ENCODE measurements at regions not wholly inside any gene's neighbourhood (a gene's known extent, or its start where the extent isn't known, plus 50 kb on each side); places are given as distances from the start of the nearest gene placed in this dataset.

DNA sequence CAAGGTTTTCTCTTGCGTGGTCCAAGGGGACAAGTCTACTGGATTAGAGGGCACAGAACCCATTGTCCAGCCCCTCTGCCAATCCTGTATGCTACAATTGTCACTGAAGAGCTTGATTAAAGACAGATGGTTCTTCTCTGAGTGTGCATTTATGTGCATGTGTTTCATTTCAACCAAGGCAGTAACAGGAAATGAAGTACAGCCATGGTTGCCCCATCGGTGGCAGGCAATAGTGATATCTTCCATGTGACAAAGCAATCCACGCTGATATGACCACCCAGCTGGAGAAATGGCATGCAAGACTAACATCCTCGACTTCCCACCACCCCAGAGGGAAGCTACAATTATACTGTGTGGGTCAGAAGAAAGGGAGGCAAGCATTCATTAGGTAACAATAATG, 85.5 kb downstream of the UNC5CL start:
- Histone ChIP-seq H3K4me1 (ENCODE audit: control insufficient read depth, extremely low read depth, insufficient read depth, low read length) (peaks cover 49% of the 10 kb centered on the region), H4K20me1 (ENCODE audit: control insufficient read depth, extremely low read depth, insufficient read depth, low read length) (no peaks in the 10 kb centered on the region), H3K36me3 (ENCODE audit: control insufficient read depth in 2 of 2, extremely low read depth in 1 of 2, insufficient read depth in 2 of 2, low read length in 2 of 2) (no peaks in the 10 kb centered on the region), H3K4me3 (ENCODE audit: control insufficient read depth in 2 of 3, extremely low read depth in 1 of 3, insufficient read depth in 2 of 3, low read depth in 1 of 3, low read length in 3 of 3) (no peak overlapping the region), H3K4me2 (ENCODE audit: control insufficient read depth, extremely low read depth, insufficient read depth, low read depth, low read length) (no peak overlapping the region), H3K9me1 (ENCODE audit: control insufficient read depth, extremely low read depth, insufficient read depth, low read length) (no peaks in the 10 kb centered on the region), H2AFZ (ENCODE audit: control insufficient read depth, low read length) (no peak overlapping the region), H3K27me3 (ENCODE audit: control insufficient read depth, extremely low read depth, insufficient read depth, low read length) (no peaks in the 10 kb centered on the region), H3K27ac (ENCODE audit: control insufficient read depth, insufficient read depth, low read length) (no peak overlapping the region), H3K9me3 (ENCODE audit: control insufficient read depth, low read depth, low read length) (no peaks in the 10 kb centered on the region), H3K9ac (ENCODE audit: control insufficient read depth, extremely low read depth, insufficient read depth, low read length) (no peak overlapping the region), H3K79me2 (ENCODE audit: control insufficient read depth, insufficient read depth, low read length) (no peaks in the 10 kb centered on the region)
- TF ChIP-seq, protein P1, sequence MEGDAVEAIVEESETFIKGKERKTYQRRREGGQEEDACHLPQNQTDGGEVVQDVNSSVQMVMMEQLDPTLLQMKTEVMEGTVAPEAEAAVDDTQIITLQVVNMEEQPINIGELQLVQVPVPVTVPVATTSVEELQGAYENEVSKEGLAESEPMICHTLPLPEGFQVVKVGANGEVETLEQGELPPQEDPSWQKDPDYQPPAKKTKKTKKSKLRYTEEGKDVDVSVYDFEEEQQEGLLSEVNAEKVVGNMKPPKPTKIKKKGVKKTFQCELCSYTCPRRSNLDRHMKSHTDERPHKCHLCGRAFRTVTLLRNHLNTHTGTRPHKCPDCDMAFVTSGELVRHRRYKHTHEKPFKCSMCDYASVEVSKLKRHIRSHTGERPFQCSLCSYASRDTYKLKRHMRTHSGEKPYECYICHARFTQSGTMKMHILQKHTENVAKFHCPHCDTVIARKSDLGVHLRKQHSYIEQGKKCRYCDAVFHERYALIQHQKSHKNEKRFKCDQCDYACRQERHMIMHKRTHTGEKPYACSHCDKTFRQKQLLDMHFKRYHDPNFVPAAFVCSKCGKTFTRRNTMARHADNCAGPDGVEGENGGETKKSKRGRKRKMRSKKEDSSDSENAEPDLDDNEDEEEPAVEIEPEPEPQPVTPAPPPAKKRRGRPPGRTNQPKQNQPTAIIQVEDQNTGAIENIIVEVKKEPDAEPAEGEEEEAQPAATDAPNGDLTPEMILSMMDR (optimal IDR thresholded peaks at IDR 0.05 in 1 of 3, IDR thresholded peaks at IDR 0.05 in 1 of 3, conservative IDR thresholded peaks at IDR 0.05 in 1 of 3; ENCODE audit: extremely low read depth in 1 of 3, insufficient read depth in 2 of 3, low read length in 3 of 3) = no peak
- no peak for TF ChIP-seq EZH2 (IDR thresholded peaks at IDR 0.05; ENCODE audit: low read length)
- FAIRE-seq (no peak), DNase-seq (ENCODE audit: low read depth, low spot score) (no peak)
- dilution Hi-C loops (cut with MboI; ENCODE audit: extremely low pct_ligation_motif_present, low sequenced_read_pairs) = no loop called here

DNA sequence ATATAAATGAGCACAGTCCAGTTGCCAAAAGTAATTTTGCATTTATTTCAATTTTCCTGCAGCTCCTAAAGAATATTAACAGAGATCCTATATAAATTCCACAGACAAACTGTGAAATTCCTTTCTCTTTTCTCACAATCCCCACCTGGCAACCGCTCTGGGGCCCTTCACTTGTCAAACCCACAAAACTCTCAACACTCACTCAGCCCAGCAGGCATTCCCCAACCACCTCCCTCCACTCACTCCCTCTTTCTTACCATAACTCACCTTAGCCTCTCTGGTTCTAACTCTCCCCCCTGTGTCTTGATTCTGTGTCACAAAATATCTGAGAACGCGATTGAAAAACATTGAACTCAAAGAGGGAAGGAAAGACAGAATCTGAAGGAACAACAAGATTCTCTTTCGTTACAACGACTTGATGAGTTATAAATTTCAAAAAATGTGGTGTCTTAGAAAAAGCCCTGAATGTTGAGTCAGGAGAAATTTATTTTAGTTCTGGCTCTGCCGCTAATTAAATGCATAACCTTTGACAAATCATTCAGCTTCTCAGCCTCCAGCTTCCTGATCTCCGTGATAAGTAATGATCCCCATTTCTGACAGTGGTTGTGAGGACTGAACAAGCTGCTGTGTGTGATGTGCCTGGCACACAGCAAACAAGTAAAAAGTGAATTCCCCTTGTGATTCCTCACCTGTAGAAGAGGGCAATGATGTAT, 87.9 kb downstream of the UNC5CL start:
- H3K4me3 ChIP-seq (ENCODE audit: control insufficient read depth in 2 of 3, extremely low read depth in 1 of 3, insufficient read depth in 2 of 3, low read depth in 1 of 3, low read length in 3 of 3) = peak overlapping the region in 2 of 3 experiments; percentile 22 to 44
- FAIRE-seq = peak; percentile 90
- no peaks in the 10 kb centered on the region for H4K20me1 ChIP-seq (ENCODE audit: control insufficient read depth, extremely low read depth, insufficient read depth, low read length)
- peak overlapping the region; percentile 28 for H2AFZ ChIP-seq (ENCODE audit: control insufficient read depth, low read length)
- no peaks in the 10 kb centered on the region for H3K27me3 ChIP-seq (ENCODE audit: control insufficient read depth, extremely low read depth, insufficient read depth, low read length)
- H3K27ac ChIP-seq (ENCODE audit: control insufficient read depth, insufficient read depth, low read length) = peak overlapping the region; percentile 87
- DNase-seq (ENCODE audit: low read depth, low spot score) = peak; percentile 48
- H3K9me3 ChIP-seq (ENCODE audit: control insufficient read depth, low read depth, low read length) = no peaks in the 10 kb centered on the region
- H3K9me1 ChIP-seq (ENCODE audit: control insufficient read depth, extremely low read depth, insufficient read depth, low read length) = no peaks in the 10 kb centered on the region
- no peaks in the 10 kb centered on the region for H3K36me3 ChIP-seq (ENCODE audit: control insufficient read depth in 2 of 2, extremely low read depth in 1 of 2, insufficient read depth in 2 of 2, low read length in 2 of 2)
- TF ChIP-seq EZH2 (IDR thresholded peaks at IDR 0.05; ENCODE audit: low read length) = no peak
- TF ChIP-seq, protein P1 (optimal IDR thresholded peaks at IDR 0.05 in 1 of 3, IDR thresholded peaks at IDR 0.05 in 1 of 3, conservative IDR thresholded peaks at IDR 0.05 in 1 of 3; ENCODE audit: extremely low read depth in 1 of 3, insufficient read depth in 2 of 3, low read length in 3 of 3) = no peak
- peak overlapping the region; percentile 81 for H3K4me2 ChIP-seq (ENCODE audit: control insufficient read depth, extremely low read depth, insufficient read depth, low read depth, low read length)
- no peaks in the 10 kb centered on the region for H3K79me2 ChIP-seq (ENCODE audit: control insufficient read depth, insufficient read depth, low read length)
- H3K9ac ChIP-seq (ENCODE audit: control insufficient read depth, extremely low read depth, insufficient read depth, low read length) = peak overlapping the region; percentile 59
- dilution Hi-C loops (cut with MboI; ENCODE audit: extremely low pct_ligation_motif_present, low sequenced_read_pairs) = no loop called here
- peaks cover 41% of the 10 kb centered on the region for H3K4me1 ChIP-seq (ENCODE audit: control insufficient read depth, extremely low read depth, insufficient read depth, low read length)
